ENCODE measurements at regions not wholly inside any gene's neighbourhood (a gene's known extent, or its start where the extent isn't known, plus 50 kb on each side); places are given as distances from the start of the nearest gene placed in this dataset.

DNA sequence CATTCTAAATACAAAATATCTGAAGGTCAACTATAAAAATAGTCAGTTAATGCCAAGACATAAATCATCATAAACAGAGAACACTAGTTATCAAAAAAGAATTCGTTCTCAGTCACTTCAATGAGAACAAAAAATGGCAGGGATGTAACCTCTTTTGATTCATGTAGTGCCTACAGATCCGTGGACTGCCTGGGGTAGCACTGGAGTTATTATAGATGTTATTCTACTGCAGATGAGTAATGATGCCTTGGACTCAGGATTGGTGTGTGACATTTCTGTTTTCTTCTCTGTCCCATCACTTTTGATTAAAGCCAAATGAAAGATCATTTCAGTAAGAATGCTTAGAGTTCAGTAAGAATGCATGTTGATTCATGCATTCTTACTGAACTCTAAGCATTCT lies 440.4 kb downstream of the FAM133A start:
- no peak for TF ChIP-seq Cebpa-rat (IDR thresholded peaks at IDR 0.05)
- no peak overlapping the region for H3K4me2 ChIP-seq
- no peak overlapping the region for H3K4me3 ChIP-seq
- H3K27me3 ChIP-seq = peaks cover 52% of the 10 kb centered on the region
- H3K36me3 ChIP-seq = no peaks in the 10 kb centered on the region
- no peaks in the 10 kb centered on the region for H3K4me1 ChIP-seq
- H3K9ac ChIP-seq = no peak overlapping the region
- H3K9me3 ChIP-seq = peaks cover 2% of the 10 kb centered on the region; the same call in 1 of the 2 replicates
- H3K27ac ChIP-seq = no peak overlapping the region
- H4K20me1 ChIP-seq = no peaks in the 10 kb centered on the region

DNA sequence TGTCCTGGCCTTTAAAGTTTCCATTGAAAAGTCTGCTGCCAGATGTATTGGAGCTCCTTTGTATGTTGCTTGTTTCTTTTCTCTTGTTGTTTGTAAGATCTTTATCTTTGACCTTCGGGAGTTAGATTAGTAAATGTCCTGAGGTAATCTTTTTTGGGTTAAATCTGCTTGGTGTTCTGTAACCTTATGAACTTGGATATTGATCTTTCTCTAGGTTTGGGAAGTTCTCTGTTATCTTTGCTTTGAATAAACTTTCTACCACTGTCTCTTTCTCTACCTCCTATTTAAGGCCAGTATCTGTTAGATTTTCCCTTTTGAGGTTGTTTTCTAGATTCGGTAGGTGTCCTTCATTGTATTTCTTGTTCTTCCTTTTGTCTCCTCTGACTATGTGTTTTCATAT lies 447.8 kb downstream of the FAM133A start:
- no peak overlapping the region for H3K27ac ChIP-seq
- no peaks in the 10 kb centered on the region; the same call in 1 of the 2 replicates for H4K20me1 ChIP-seq
- H3K4me2 ChIP-seq = no peak overlapping the region
- no peaks in the 10 kb centered on the region for H3K9me3 ChIP-seq
- H3K36me3 ChIP-seq = no peaks in the 10 kb centered on the region
- no peak overlapping the region for H3K9ac ChIP-seq
- H3K4me3 ChIP-seq = no peak overlapping the region
- no peaks in the 10 kb centered on the region for H3K4me1 ChIP-seq
- no peak for TF ChIP-seq Cebpa-rat (IDR thresholded peaks at IDR 0.05)
- peaks cover 72% of the 10 kb centered on the region for H3K27me3 ChIP-seq

DNA sequence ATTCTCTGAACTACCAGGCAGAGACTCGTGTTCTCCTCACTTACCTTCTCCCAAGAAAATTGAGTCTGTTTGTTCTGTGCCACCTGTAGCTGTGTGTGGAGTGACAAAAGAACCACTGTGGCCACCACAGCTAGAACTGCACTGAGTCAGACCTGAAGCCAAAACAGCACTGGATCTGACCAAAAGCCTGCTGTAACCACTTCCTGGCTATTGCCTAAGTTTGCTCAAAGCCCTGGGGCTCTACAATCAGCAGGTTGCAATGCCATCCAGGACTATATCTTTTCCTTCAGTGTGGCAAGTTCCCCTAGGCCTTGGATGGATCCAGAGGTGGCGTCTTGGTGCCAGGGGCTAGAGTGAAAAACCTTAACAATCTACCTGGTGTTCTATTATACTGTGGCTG lies 449.1 kb downstream of the FAM133A start:
- Histone ChIP-seq H3K27ac (no peak overlapping the region), H3K9ac (no peak overlapping the region), H3K9me3 (no peaks in the 10 kb centered on the region), H3K4me3 (no peak overlapping the region), H4K20me1 (no peaks in the 10 kb centered on the region; the same call in 1 of the 2 replicates), H3K4me2 (no peak overlapping the region), H3K36me3 (no peaks in the 10 kb centered on the region), H3K27me3 (peaks cover 77% of the 10 kb centered on the region), H3K4me1 (no peaks in the 10 kb centered on the region)
- TF ChIP-seq Cebpa-rat (IDR thresholded peaks at IDR 0.05) = no peak

DNA sequence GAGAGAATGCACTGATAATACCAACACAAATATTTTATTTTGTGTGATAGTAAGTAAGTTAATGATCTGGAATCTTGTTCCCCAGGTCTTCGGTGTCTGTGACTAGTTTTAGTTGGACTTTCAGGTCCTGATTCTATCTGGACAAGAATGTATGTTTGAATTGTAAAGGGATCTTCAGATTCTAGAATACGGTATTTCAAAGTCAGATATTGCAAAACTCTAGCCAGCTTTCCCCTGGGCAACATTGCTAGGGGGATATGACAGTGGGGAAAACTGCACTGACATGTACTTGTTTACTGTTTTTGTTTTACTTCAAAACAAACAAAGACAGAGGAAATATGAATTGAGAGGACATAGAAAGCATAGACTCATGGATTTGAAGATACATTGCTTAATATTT lies 489.0 kb downstream of the FAM133A start:
- no peak overlapping the region for H3K4me2 ChIP-seq

DNA sequence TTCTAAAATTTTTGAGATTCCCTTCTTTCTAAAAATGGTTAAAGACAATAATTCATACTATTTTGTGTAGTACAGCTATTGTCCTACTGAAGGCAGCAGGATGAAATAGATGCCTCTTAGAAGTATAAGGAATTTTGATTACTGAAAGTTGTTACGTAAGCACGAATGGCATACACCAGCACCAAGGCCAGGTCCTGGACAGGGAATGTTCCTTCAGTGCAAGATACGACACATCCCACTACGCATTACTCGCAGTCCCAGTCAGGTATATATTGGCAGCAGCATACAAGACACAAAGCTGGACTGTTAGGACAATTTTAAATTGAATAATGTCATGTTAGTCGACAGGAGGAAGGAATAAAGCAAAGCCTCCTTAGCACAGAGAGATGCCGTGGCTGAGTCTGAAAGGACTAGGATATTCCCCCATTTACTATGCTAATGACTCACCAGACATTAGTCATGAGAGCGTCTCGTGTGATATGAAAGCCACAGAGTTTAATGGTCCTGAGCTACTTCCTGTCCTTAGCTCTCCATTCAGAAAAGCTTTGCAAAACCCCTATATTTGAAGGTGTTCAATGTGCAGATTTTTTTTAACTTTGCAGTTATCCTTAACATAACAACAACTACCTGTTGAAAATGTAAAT lies 504.3 kb downstream of the FAM133A start:
- Histone ChIP-seq H3K36me3 (no peaks in the 10 kb centered on the region), H3K27me3 (peaks cover 68% of the 10 kb centered on the region), H3K4me3 (no peak overlapping the region), H3K4me1 (no peaks in the 10 kb centered on the region), H3K27ac (no peak overlapping the region), H3K9me3 (peaks cover 2% of the 10 kb centered on the region), H3K4me2 (no peak overlapping the region), H4K20me1 (no peaks in the 10 kb centered on the region), H3K9ac (no peak overlapping the region)
- no peak for TF ChIP-seq Cebpa-rat (IDR thresholded peaks at IDR 0.05)

More for the DNA sequence above, 489.0 kb downstream of the FAM133A start:
- H3K9ac ChIP-seq = no peak overlapping the region
- H3K9me3 ChIP-seq = no peaks in the 10 kb centered on the region
- no peak overlapping the region for H3K4me3 ChIP-seq
- H4K20me1 ChIP-seq = no peaks in the 10 kb centered on the region
- H3K27ac ChIP-seq = no peak overlapping the region
- H3K27me3 ChIP-seq = peaks cover 76% of the 10 kb centered on the region
- H3K4me1 ChIP-seq = no peaks in the 10 kb centered on the region
- TF ChIP-seq Cebpa-rat (IDR thresholded peaks at IDR 0.05) = no peak
- no peaks in the 10 kb centered on the region for H3K36me3 ChIP-seq

DNA sequence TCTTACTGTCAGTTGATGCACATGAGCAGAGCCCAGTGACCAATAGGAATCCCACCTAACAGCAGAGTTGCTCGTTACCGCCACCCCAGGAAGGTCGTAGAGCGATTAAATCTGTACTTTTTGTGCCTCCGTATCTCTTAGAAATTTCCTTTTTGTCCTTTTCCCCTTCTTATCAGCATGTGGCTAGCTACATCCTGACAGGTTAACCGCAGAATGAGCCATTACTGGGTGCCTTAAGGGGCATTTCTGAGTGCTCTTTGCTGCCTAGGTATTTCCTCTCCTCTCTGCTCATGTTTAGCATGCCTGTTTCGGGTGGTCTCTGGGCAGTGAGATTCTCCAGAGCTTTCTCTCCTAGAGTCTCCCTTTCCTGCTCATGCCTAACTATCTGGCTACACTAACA lies 530.5 kb downstream of the FAM133A start:
- no peak overlapping the region for H3K9ac ChIP-seq
- H3K4me1 ChIP-seq = no peaks in the 10 kb centered on the region
- TF ChIP-seq Cebpa-rat (IDR thresholded peaks at IDR 0.05) = no peak
- no peaks in the 10 kb centered on the region for H3K36me3 ChIP-seq
- H3K9me3 ChIP-seq = no peaks in the 10 kb centered on the region
- H3K4me3 ChIP-seq = no peak overlapping the region
- H3K27me3 ChIP-seq = peaks cover 63% of the 10 kb centered on the region
- H3K4me2 ChIP-seq = no peak overlapping the region
- H4K20me1 ChIP-seq = peaks cover 6% of the 10 kb centered on the region; the same call in 1 of the 2 replicates
- H3K27ac ChIP-seq = no peak overlapping the region

DNA sequence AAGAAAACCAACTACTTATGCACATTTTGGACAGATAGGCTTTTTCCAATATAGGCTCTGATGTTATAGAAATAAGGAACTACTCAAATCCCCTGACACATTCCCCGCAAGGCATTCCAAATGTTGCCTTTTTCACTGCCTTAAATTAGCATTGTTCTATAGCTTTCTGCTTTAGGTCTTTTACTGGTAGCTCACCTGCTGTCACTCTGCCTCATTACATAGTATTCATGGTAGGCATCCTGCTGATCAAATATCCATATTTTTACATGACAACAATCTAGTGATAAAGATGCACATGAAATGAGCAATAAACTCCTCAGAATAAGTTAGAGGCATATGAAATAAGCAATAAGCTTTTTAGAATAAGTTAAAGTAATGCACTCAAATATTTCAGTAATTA lies 542.7 kb downstream of the FAM133A start:
- Histone ChIP-seq H3K4me1 (no peaks in the 10 kb centered on the region), H3K4me3 (no peak overlapping the region), H3K27me3 (peaks cover 23% of the 10 kb centered on the region), H3K9me3 (no peaks in the 10 kb centered on the region), H4K20me1 (no peaks in the 10 kb centered on the region), H3K9ac (no peak overlapping the region), H3K4me2 (no peak overlapping the region), H3K27ac (no peak overlapping the region), H3K36me3 (no peaks in the 10 kb centered on the region)
- TF ChIP-seq Cebpa-rat (IDR thresholded peaks at IDR 0.05) = no peak

DNA sequence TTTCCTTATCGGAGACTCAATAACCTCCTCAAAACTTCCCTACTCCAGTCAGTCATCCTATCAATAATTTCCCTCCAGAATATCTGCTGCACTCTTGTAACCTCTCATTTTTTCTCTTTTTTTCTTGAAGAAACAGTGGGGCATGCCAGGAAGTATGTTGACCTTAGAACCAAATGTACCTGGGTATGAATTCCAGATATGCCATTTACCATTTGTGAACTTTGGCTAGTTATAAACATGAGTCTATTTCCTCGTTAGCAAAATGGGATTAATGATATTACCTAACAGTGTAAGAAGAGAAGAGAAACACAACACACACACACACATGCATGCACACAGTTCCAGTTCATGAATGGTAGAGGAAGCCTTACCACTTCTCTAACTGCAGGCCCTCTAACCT lies 578.2 kb downstream of the FAM133A start:
- Histone ChIP-seq H3K4me2 (no peak overlapping the region), H3K4me1 (no peaks in the 10 kb centered on the region), H3K27ac (no peak overlapping the region), H3K36me3 (no peaks in the 10 kb centered on the region), H3K27me3 (peaks cover 79% of the 10 kb centered on the region), H4K20me1 (peaks cover 10% of the 10 kb centered on the region; the same call in 1 of the 2 replicates), H3K4me3 (no peak overlapping the region), H3K9me3 (no peaks in the 10 kb centered on the region), H3K9ac (no peak overlapping the region)
- no peak for TF ChIP-seq Cebpa-rat (IDR thresholded peaks at IDR 0.05)

DNA sequence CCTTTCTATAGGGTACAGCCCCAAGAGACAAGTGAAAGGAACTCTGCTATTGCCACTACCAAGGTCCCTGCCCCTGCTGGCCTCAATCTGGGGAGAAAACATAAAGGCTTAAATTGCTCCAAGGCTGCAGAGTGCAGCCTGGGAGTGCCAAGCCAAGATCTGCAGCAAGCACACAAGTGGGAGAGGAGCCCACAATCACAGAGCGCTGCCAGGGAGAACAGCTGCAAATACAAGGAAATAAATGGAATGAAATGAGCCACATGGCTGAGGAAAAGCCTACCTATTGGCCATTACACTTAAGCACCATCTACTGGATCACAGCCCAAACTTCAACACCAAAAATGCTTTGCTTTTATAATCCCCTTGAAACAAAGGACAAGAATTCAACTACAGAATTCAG lies 582.4 kb downstream of the FAM133A start:
- no peak overlapping the region for H3K9ac ChIP-seq
- no peak overlapping the region for H3K4me3 ChIP-seq
- H3K4me2 ChIP-seq = no peak overlapping the region
- H4K20me1 ChIP-seq = peaks cover 10% of the 10 kb centered on the region; the same call in 1 of the 2 replicates
- H3K4me1 ChIP-seq = no peaks in the 10 kb centered on the region
- TF ChIP-seq Cebpa-rat (IDR thresholded peaks at IDR 0.05) = no peak
- no peak overlapping the region for H3K27ac ChIP-seq
- no peaks in the 10 kb centered on the region for H3K36me3 ChIP-seq
- peaks cover 83% of the 10 kb centered on the region for H3K27me3 ChIP-seq
- H3K9me3 ChIP-seq = 0 out of 2 replicates have a peak, but pooled peaks cover 9% of the 10 kb centered on the region

DNA sequence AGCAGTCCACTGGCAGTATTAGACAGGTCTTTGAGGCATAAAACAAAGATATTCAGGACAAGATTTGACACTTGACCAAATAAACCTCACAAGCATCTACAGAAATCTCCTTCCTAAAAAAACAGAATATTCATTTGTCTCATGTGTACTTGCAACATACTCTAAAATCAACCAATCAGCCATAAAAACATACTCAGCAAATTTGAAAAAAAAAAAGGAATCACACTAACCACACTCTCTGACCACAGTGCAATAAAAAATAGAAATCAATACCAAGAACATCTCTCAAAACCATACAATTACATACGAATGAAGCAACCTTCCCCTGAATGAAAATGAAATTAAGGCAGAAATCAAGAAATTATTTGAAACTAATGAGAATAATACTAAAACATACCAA lies 591.3 kb downstream of the FAM133A start:
- H3K27me3 ChIP-seq = peaks cover 72% of the 10 kb centered on the region
- no peak for TF ChIP-seq Cebpa-rat (IDR thresholded peaks at IDR 0.05)
- H4K20me1 ChIP-seq = no peaks in the 10 kb centered on the region
- H3K4me3 ChIP-seq = no peak overlapping the region
- no peak overlapping the region for H3K9ac ChIP-seq
- no peak overlapping the region for H3K27ac ChIP-seq
- no peaks in the 10 kb centered on the region for H3K9me3 ChIP-seq
- no peaks in the 10 kb centered on the region for H3K4me1 ChIP-seq
- H3K4me2 ChIP-seq = no peak overlapping the region
- no peaks in the 10 kb centered on the region for H3K36me3 ChIP-seq

DNA sequence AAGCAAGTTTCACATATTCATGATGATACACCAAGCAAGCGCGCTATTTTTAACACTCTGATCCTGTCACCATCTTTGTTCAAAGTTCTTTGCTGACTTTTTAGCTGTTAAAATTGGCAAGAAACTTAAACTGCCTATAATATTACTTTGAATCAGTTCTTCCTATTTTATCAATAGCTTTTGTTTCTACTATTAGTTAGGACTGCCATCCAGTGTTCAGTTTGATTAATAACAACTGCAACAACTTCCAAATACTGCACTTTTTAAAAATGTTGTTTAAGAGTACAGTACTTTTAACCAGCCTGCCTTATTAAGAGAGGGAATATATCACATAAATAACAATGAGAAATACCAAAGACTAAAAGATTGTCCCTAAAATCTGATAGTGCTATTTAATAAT lies 614.3 kb downstream of the FAM133A start:
- no peak overlapping the region for H3K4me2 ChIP-seq
- H3K36me3 ChIP-seq = no peaks in the 10 kb centered on the region
- peaks cover 11% of the 10 kb centered on the region for H3K4me1 ChIP-seq
- H3K27me3 ChIP-seq = peaks cover 68% of the 10 kb centered on the region
- no peaks in the 10 kb centered on the region for H4K20me1 ChIP-seq
- peaks cover 7% of the 10 kb centered on the region for H3K9me3 ChIP-seq
- TF ChIP-seq Cebpa-rat (IDR thresholded peaks at IDR 0.05) = no peak
- H3K9ac ChIP-seq = no peak overlapping the region
- no peak overlapping the region for H3K27ac ChIP-seq
- H3K4me3 ChIP-seq = no peak overlapping the region

Data from BLaER1 (cell line).